ENCODE measurements at regions not wholly inside any gene's neighbourhood (a gene's known extent, or its start where the extent isn't known, plus 50 kb on each side); places are given as distances from the start of the nearest gene placed in this dataset.

DNA sequence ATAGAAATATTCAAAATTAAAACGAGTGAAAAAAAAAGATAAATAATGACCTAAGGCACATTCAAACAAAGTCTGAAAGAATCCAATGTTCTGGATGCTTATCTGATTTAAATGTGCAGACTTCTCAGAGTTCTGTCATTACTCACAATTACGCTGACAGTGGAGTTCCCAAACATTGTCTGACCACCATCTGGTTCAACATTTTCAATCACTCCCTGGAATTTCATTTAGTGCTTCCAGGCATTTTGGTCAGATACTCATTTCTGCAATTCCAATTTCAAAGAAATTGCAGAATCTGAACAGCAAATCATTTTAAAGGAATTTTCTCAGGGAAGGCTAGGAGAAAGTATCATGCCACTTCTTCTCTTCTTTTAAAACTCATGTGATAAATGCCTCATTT lies 398.2 kb upstream of the PDE3A start:
- TF ChIP-seq, protein P1, sequence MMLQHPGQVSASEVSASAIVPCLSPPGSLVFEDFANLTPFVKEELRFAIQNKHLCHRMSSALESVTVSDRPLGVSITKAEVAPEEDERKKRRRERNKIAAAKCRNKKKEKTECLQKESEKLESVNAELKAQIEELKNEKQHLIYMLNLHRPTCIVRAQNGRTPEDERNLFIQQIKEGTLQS (IDR thresholded peaks at IDR 0.05): no peak
- TF ChIP-seq, protein P2, sequence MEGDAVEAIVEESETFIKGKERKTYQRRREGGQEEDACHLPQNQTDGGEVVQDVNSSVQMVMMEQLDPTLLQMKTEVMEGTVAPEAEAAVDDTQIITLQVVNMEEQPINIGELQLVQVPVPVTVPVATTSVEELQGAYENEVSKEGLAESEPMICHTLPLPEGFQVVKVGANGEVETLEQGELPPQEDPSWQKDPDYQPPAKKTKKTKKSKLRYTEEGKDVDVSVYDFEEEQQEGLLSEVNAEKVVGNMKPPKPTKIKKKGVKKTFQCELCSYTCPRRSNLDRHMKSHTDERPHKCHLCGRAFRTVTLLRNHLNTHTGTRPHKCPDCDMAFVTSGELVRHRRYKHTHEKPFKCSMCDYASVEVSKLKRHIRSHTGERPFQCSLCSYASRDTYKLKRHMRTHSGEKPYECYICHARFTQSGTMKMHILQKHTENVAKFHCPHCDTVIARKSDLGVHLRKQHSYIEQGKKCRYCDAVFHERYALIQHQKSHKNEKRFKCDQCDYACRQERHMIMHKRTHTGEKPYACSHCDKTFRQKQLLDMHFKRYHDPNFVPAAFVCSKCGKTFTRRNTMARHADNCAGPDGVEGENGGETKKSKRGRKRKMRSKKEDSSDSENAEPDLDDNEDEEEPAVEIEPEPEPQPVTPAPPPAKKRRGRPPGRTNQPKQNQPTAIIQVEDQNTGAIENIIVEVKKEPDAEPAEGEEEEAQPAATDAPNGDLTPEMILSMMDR (IDR thresholded peaks at IDR 0.05; ENCODE audit: low read depth, low read length, missing input control): no peak
- TF ChIP-seq SP1 (IDR thresholded peaks at IDR 0.05): no peak
- no peak for TF ChIP-seq RAD21 (IDR thresholded peaks at IDR 0.05)
- TF ChIP-seq, protein P3, sequence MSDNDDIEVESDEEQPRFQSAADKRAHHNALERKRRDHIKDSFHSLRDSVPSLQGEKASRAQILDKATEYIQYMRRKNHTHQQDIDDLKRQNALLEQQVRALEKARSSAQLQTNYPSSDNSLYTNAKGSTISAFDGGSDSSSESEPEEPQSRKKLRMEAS (IDR thresholded peaks at IDR 0.05): no peak
- TF ChIP-seq EGR1 (IDR thresholded peaks at IDR 0.05; ENCODE audit: low read depth in 2 of 2): no peak
- no peak for TF ChIP-seq RXRA (IDR thresholded peaks at IDR 0.05)
- TF ChIP-seq YY1 (IDR thresholded peaks at IDR 0.05): no peak
- TF ChIP-seq GABPA (IDR thresholded peaks at IDR 0.05 in 1 of 2, conservative IDR thresholded peaks at IDR 0.05 in 1 of 2): no peak
- TF ChIP-seq, protein P4, sequence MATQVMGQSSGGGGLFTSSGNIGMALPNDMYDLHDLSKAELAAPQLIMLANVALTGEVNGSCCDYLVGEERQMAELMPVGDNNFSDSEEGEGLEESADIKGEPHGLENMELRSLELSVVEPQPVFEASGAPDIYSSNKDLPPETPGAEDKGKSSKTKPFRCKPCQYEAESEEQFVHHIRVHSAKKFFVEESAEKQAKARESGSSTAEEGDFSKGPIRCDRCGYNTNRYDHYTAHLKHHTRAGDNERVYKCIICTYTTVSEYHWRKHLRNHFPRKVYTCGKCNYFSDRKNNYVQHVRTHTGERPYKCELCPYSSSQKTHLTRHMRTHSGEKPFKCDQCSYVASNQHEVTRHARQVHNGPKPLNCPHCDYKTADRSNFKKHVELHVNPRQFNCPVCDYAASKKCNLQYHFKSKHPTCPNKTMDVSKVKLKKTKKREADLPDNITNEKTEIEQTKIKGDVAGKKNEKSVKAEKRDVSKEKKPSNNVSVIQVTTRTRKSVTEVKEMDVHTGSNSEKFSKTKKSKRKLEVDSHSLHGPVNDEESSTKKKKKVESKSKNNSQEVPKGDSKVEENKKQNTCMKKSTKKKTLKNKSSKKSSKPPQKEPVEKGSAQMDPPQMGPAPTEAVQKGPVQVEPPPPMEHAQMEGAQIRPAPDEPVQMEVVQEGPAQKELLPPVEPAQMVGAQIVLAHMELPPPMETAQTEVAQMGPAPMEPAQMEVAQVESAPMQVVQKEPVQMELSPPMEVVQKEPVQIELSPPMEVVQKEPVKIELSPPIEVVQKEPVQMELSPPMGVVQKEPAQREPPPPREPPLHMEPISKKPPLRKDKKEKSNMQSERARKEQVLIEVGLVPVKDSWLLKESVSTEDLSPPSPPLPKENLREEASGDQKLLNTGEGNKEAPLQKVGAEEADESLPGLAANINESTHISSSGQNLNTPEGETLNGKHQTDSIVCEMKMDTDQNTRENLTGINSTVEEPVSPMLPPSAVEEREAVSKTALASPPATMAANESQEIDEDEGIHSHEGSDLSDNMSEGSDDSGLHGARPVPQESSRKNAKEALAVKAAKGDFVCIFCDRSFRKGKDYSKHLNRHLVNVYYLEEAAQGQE (IDR thresholded peaks at IDR 0.05): no peak
